ENCODE measurements at regions not wholly inside any gene's neighbourhood (a gene's known extent, or its start where the extent isn't known, plus 50 kb on each side); places are given as distances from the start of the nearest gene placed in this dataset.

- DNase-seq (no peak), ATAC-seq (no peak)
- H3K27ac ChIP-seq (ENCODE audit: low read length) = no peak overlapping the region
- no peaks in the 10 kb centered on the region for H3K27me3 ChIP-seq (ENCODE audit: control insufficient read depth, insufficient read depth)
- no peaks in the 10 kb centered on the region for H3K9me3 ChIP-seq (ENCODE audit: control insufficient read depth, low read length)
- H3K4me3 ChIP-seq (ENCODE audit: low read length) = no peak overlapping the region
- H3K4me1 ChIP-seq (ENCODE audit: control insufficient read depth, insufficient read depth, low read length) = no peaks in the 10 kb centered on the region
- 70% methylated on average over 3 of the region's 3 CpGs for WGBS
- intact Hi-C loops (cut with DNase I) = no loop called here
Measured at GRCh38 chr18:75121266-75121665, 87.7 kb downstream of the PTGR3 start.

- no peak for ATAC-seq
- H3K9me3 ChIP-seq (ENCODE audit: control insufficient read depth, low read length) = no peaks in the 10 kb centered on the region
- 91% methylated on average over 13 of the region's 13 CpGs for WGBS
- no peak overlapping the region for H3K4me3 ChIP-seq (ENCODE audit: low read length)
- H3K4me1 ChIP-seq (ENCODE audit: control insufficient read depth, insufficient read depth, low read length) = no peaks in the 10 kb centered on the region
- no peak for DNase-seq
- no peak overlapping the region for H3K27ac ChIP-seq (ENCODE audit: low read length)
- H3K27me3 ChIP-seq (ENCODE audit: control insufficient read depth, insufficient read depth) = no peaks in the 10 kb centered on the region
- intact Hi-C loops (cut with DNase I) = no loop called here
Measured at GRCh38 chr18:75120521-75120920, 88.4 kb downstream of the PTGR3 start.

GRCh38 chr18:75116809-75117208 is 92.1 kb downstream of the PTGR3 start:
- intact Hi-C loops (cut with DNase I) = no loop called here
- H3K27me3 ChIP-seq (ENCODE audit: control insufficient read depth, insufficient read depth) = no peaks in the 10 kb centered on the region
- 95% methylated on average over 5 of the region's 5 CpGs for WGBS
- no peaks in the 10 kb centered on the region for H3K4me1 ChIP-seq (ENCODE audit: control insufficient read depth, insufficient read depth, low read length)
- H3K27ac ChIP-seq (ENCODE audit: low read length) = no peak overlapping the region
- ATAC-seq = no peak
- H3K9me3 ChIP-seq (ENCODE audit: control insufficient read depth, low read length) = no peaks in the 10 kb centered on the region
- DNase-seq = no peak
- no peak overlapping the region for H3K4me3 ChIP-seq (ENCODE audit: low read length)

- WGBS = 64% methylated on average over 7 of the region's 7 CpGs
- Histone ChIP-seq H3K27me3 (ENCODE audit: control insufficient read depth, insufficient read depth) (no peaks in the 10 kb centered on the region), H3K9me3 (ENCODE audit: control insufficient read depth, low read length) (no peaks in the 10 kb centered on the region), H3K4me1 (ENCODE audit: control insufficient read depth, insufficient read depth, low read length) (no peaks in the 10 kb centered on the region), H3K27ac (ENCODE audit: low read length) (no peak overlapping the region), H3K4me3 (ENCODE audit: low read length) (no peak overlapping the region)
- ATAC-seq (no peak), DNase-seq (no peak)
- intact Hi-C loops (cut with DNase I) = no loop called here
Measured at GRCh38 chr18:75116165-75116564, 92.8 kb downstream of the PTGR3 start.

- no peak for ATAC-seq
- DNase-seq = no peak
- 58% methylated on average over 6 of the region's 6 CpGs for WGBS
- Histone ChIP-seq H3K27me3 (ENCODE audit: control insufficient read depth, insufficient read depth) (no peaks in the 10 kb centered on the region), H3K4me3 (ENCODE audit: low read length) (no peak overlapping the region), H3K4me1 (ENCODE audit: control insufficient read depth, insufficient read depth, low read length) (no peaks in the 10 kb centered on the region), H3K27ac (ENCODE audit: low read length) (no peak overlapping the region), H3K9me3 (ENCODE audit: control insufficient read depth, low read length) (no peaks in the 10 kb centered on the region)
- intact Hi-C loops (cut with DNase I) = no loop called here
Measured at GRCh38 chr18:75115514-75115913, 93.4 kb downstream of the PTGR3 start.

Data from right cardiac atrium (tissue), 5 donors.